Sciatic nerve (tissue), 2 donors: ENCODE measurements at regions not wholly inside any gene's neighbourhood (a gene's known extent, or its start where the extent isn't known, plus 50 kb on each side); places are given as distances from the start of the nearest gene placed in this dataset.
A peak's percentile ranks its signal among the peaks of the same experiment; 100 is the strongest.
"Not testable (repeated sequence)": the region's sequence is repeated elsewhere in the genome, so short reads cannot be mapped to it uniquely, and the experiment has no call there.

Experiments
- ATAC-seq: fragments of 200-7000 bp; cut with Tn5 transposase; one replicate; pipeline ENCODE4 v1.9.1; 2020; ENCODE audit warnings: mild to moderate bottlenecking, moderate library complexity
- DNase-seq: peaks from one replicate; pipeline ENCODE4 v3.0.0-alpha.2; 2020; ENCODE audit warnings: low spot score
- intact Hi-C: fragments of 100-400 bp; cut with DNase I; formaldehyde crosslinking; loops from one replicate; pipeline ENCODE4 v1.14.2; 2022
- donor health status: DM: no; HTN: no; CAD: no.
- donor health status: DM: no; HTN: no; CAD: no.

DNA sequence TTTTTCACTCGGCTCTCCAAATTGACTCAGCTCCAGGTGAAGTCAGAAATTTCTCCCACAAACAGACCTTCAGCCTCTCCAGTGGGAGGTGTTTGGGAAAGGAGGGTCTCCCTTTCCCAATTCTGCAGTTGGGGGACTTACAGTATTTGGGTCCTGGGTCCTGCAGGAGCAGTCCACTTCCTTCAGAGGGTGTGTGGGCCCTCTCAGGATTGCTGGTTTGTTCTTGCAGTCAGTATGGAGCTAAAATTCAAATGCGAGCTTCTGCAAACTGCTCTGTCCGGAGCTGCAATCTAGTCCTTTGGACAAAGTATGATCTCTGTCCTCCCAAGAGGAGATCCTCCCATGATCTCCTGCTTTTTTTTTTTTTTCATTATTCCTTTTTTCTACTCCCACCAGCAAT lies 87.9 kb upstream of the MSTN start:
- ATAC-seq (no peak), DNase-seq (no peak)
- intact Hi-C loops: no loop called here

DNA sequence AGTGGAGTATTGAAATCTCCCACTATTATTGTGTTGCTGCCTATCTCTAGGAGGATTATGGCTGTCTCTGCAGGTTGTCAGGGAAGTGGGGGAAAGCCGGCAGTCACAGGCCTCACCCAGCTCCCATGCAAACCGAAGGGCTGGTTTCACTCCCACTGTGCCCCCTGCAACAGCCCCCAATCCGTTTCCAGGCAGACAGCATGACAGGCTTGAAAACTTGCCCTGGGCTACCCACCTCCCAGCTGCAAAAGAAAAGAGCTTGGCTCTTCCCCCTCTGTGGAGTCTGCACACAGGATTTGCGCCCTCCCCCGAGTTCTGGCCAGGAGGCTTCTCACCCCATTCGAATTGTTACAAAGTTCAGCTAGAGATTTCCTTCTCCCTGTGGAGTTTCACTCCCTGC lies 87.4 kb upstream of the MSTN start:
- DNase-seq: no peak
- intact Hi-C loops: no loop called here
- ATAC-seq: no peak

GRCh38 chr2:190149200-190149599 lies 86.7 kb upstream of the MSTN start:
- intact Hi-C loops: no loop called here
- ATAC-seq: no peak
- no peak for DNase-seq

- intact Hi-C loops, DNase-seq, ATAC-seq: not testable (repeated sequence)
Measured at GRCh38 chr2:190146109-190146508, 83.6 kb upstream of the MSTN start.

- ATAC-seq, DNase-seq, intact Hi-C loops: not testable (repeated sequence)
Measured at GRCh38 chr2:190140474-190140873, 77.9 kb upstream of the MSTN start.

GRCh38 chr2:190139371-190139770 lies 76.8 kb upstream of the MSTN start:
- intact Hi-C loops: no loop called here
- ATAC-seq (no peak), DNase-seq (no peak)

GRCh38 chr2:190138032-190138431 lies 75.5 kb upstream of the MSTN start:
- DNase-seq (no peak), ATAC-seq (no peak)
- intact Hi-C loops: no loop called here

- peak; percentile 55 for ATAC-seq
Measured at GRCh38 chr2:190137561-190137960, 75.0 kb upstream of the MSTN start.

GRCh38 chr2:190136825-190137224 lies 74.3 kb upstream of the MSTN start:
- ATAC-seq: no peak
- intact Hi-C loops: no loop called here

More at GRCh38 chr2:190137561-190137960, 75.0 kb upstream of the MSTN start:
- no peak for DNase-seq
- intact Hi-C loops: no loop called here

DNA sequence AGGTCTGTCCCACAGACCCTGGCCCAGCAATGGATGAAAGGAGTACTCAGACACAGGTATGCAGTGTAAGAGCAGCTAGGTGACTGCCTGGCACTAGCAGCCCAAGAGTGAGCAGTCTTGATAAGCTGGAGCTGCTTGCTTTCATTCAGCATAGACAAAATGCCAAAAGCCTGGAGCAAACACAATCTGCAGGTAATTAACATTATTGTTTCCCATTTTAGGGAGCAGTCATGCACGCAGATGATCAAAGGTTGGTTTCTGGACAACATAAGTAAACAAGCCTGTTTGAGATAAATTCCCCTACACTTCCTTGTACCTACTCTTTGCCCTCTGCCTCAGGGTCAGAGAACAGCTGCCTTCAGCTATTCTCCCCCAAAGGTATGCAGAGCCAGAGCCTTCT lies 73.7 kb upstream of the MSTN start:
- DNase-seq: no peak
- no peak for ATAC-seq
- intact Hi-C loops: no loop called here

More at GRCh38 chr2:190136825-190137224, 74.3 kb upstream of the MSTN start:
- no peak for DNase-seq

DNA sequence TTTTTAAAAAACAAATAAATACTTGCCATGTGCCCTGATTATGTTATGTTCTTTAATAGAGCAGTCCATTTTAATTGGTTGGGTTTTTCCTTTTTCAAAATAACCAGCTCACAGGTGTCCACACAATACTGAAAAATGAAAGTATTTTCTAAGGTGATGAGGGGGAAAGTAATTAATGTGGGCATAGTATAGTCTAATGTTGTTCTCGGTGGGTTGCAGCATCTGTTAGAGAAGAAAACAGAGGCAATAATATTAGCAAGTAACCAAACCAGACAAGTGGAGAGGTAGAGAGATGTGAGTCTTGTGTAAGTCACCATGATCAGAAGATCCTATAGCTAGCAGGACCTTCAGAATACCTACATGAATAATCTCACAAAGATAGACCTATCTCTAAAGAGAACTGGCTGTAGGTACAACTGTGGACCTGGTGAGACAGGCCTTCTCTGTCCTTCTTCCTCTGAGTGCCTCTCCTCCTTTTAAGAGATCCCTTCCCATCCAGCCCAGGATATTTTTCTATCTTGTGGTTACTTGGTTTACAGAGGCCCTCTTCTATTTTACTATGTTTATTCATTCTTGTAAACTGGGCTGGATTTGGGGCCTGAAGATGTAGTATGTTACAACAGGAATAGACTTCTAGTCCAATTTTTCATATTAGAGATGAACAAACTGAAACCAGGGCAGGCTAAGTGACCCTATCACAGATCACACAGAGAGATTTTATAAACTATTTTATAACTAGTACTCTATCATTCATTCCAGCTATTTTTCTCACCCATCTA lies 67.1 kb upstream of the MSTN start:
- DNase-seq: no peak
- ATAC-seq: no peak
- intact Hi-C loops: no loop called here

DNA sequence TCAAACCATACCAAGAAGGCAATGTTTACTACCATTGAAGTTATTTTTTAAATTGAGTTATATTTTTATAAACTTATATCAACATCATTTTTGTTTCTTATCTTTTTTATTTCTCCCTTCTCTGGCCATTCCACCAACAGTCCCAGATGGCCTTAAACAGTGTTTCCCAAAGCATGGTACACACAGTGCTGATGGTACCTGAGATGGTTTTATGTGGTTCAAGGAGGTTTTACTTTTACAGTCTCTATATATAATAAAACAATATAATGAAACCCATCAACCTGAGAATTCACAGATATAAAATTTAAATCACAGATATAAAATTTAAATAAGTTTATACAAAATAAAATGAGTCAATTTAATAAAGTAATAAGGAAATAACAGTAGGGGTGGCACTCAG lies 65.1 kb upstream of the MSTN start:
- ATAC-seq: no peak
- intact Hi-C loops: no loop called here
- DNase-seq: no peak

- ATAC-seq (peak; percentile 52), DNase-seq (no peak)
- intact Hi-C loops: no loop called here
Measured at GRCh38 chr2:190126798-190127197, 64.3 kb upstream of the MSTN start.

DNA sequence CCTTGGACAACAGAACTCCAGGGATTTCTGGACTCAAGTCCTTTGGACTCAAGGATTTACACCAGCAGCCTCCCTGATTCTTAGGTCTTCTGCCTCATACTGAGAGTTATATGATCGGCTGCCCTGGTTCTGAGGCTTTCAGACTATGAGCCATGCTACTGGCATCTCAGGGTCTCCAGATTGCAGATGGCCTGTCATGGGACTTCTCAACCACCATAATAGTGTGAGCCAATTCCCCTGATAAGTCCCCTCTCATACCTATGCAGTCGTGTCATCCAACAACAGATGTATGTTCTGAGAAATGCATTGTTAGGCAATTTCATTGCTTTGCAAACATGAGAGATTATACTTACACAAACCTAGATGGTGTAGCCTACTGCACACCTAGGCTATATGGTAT lies 61.4 kb upstream of the MSTN start:
- ATAC-seq (no peak), DNase-seq (no peak)
- intact Hi-C loops: no loop called here

DNA sequence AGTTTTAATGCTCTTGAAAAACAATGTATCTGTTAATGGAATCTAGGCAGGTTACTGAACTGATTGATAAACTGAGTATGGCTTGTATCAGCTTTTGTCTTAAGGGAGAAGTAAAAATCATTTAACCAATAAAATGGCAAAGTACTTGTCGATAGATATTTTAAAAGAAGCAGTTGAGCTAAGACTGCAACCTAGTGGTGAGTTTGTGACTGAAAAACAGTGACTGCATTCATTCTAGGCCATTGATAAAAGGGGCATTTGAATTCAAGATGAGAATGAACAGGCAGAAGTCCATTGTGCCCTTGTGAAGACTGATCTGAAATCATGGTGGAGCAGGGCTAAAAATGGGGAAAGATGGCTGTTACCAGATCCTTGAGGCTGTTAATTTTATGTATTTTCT lies 59.4 kb upstream of the MSTN start:
- ATAC-seq: peak; percentile 21
- no peak for DNase-seq
- intact Hi-C loops: no loop called here

GRCh38 chr2:190121305-190121704 lies 58.8 kb upstream of the MSTN start:
- intact Hi-C loops: no loop called here
- DNase-seq: no peak
- no peak for ATAC-seq

DNA sequence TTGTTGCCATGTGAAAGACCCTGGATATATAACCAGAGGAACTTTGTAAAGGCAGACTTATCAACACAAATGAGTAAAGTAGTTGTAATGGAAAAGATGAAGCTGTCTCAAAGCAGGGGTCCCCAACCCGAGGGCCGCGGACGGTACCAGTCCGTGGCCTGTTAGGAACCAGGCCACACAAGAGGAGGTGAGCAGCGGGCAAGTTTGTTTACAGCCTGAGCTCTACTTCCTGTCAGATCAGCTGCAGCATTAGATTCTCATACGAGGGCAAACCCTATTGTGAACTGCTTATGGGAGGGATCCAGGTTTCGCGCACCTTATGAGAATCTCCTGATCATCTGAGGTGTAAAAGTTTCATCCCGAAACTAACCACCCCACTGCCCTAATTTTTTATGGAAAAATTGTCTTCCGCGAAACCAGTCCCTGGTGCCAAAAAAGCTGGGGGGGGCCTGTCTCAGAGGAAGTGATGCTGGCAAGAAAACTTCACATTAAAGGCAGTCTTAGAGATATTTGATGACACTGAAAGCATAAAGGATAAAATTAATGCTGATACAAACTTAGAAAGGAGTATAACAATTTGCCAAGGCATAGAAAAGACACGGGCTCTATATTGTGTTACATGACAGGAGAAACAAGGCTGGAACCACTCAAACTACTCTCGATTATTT lies 57.5 kb upstream of the MSTN start:
- intact Hi-C loops: no loop called here
- peak; percentile 42 for ATAC-seq

DNA sequence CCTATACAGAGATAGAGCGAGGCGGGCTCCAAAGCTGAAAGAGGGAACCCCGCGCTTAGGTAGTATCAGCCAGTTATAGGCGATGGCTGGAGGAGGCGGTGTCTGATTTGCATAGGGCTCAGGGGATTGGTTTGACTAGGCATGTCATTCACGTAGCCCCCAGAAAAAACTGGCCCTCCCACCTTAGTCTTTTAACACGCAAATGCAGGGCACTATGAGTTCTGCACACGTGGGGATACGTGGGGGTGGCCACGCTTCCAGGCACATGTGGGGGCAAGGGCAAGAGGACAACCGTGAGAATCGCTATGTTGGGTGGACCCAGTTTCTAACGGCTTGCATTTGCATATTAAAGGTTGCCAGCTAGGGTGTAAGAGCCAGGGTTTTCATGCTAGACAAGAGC lies 56.7 kb upstream of the MSTN start:
- DNase-seq: peak; percentile 58
- ATAC-seq: peak; percentile 79
- intact Hi-C loops: no loop called here

More for the DNA sequence above, 57.5 kb upstream of the MSTN start:
- DNase-seq: no peak

DNA sequence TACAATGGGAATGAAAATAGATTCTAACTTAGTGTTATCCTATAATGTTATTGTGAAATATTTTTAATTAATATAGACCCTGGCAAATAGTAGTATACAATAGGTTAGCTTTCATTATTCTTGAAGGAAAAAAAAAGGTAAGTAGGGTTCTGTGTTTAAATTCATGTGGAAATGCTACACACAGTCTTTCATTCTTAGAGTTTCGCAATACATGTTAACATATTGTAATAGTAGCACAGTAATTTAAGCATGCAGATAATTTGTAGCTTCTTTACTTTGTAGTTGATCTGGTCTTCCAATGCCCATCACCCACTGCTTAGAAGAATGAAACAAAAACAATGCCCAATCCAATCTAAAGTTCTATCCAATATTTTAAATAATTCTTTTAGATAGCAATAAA lies 54.8 kb upstream of the MSTN start:
- DNase-seq: no peak
- no peak for ATAC-seq
- intact Hi-C loops: no loop called here

DNA sequence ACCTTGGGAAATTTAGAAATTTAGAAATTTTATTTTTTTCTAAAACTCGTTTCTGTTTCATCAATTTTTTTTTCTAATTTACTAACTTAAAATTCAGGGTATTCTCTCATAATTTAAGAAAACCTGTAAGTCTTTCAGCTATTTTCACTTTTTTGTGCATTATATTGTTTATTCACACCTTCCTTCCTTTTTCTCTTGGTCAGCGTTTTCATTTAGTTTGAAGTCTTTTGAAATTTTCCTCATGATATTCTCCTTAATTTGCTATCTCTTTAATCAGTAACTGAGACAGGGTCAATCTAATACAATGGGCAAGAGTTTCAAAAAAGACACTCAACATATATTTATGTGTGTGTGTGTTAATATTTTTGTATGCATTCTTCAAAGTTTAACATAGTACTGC lies 50.5 kb upstream of the MSTN start:
- intact Hi-C loops: no loop called here

More for the DNA sequence above, 50.5 kb upstream of the MSTN start:
- ATAC-seq (no peak), DNase-seq (no peak)
